GM12875 (cell line): ENCODE measurements at regions not wholly inside any gene's neighbourhood (a gene's known extent, or its start where the extent isn't known, plus 50 kb on each side); places are given as distances from the start of the nearest gene placed in this dataset.

Experiments used
- H3K4me3 ChIP-seq: one replicate; pipeline ENCODE4 v1.5.1; 2011; ENCODE audit warnings: low read depth, low read length, control low read depth
- CTCF ChIP-seq: IDR thresholded peaks from 2 replicates; pipeline ENCODE4 v1.5.1; 2011; ENCODE audit warnings: low read depth, mild to moderate bottlenecking, control low read depth, inconsistent platforms, low read length, moderate library complexity, borderline replicate concordance; ENCODE audit not compliant: insufficient read depth

GRCh38 chr2:10235909-10236550 is 66.7 kb upstream of the HPCAL1 start:
- H3K4me3 ChIP-seq: no peak overlapping the region
- no peak for TF ChIP-seq CTCF

GRCh38 chr2:10236571-10237391 is 65.9 kb upstream of the HPCAL1 start:
- TF ChIP-seq CTCF: no peak
- no peak overlapping the region for H3K4me3 ChIP-seq

- TF ChIP-seq CTCF: no peak
- H3K4me3 ChIP-seq: no peak overlapping the region
Observed at GRCh38 chr2:10237392-10238321, 65.0 kb upstream of the HPCAL1 start.

- TF ChIP-seq CTCF: no peak
- no peak overlapping the region for H3K4me3 ChIP-seq
Observed at GRCh38 chr2:10238396-10238795, 64.3 kb upstream of the HPCAL1 start.

- H3K4me3 ChIP-seq: no peak overlapping the region
- TF ChIP-seq CTCF: no peak
Observed at GRCh38 chr2:10238991-10239485, 63.7 kb upstream of the HPCAL1 start.

- peak; percentile 27; the same call in 1 of the 2 replicates for TF ChIP-seq CTCF
- H3K4me3 ChIP-seq: no peak overlapping the region
Observed at GRCh38 chr2:10239561-10239967, 63.1 kb upstream of the HPCAL1 start.
